Inflammatory macrophage treated with lipopolysaccharide for 4 hours (primary cell): ENCODE measurements at regions not wholly inside any gene's neighbourhood (a gene's known extent, or its start where the extent isn't known, plus 50 kb on each side); places are given as distances from the start of the nearest gene placed in this dataset.

Experiments used
- DNase-seq: peaks from one replicate; pipeline ENCODE4 v3.0.0-alpha.2; 2020

- DNase-seq, result no peak
Measured at GRCh38 chr11:119875841-119876600, 147.0 kb upstream of the NECTIN1 start.

GRCh38 chr11:119874660-119875238 lies 145.7 kb upstream of the NECTIN1 start:
- DNase-seq, result no peak

GRCh38 chr11:119873761-119874421 lies 144.9 kb upstream of the NECTIN1 start:
- no peak for DNase-seq

- DNase-seq, result no peak
Measured at GRCh38 chr11:119872611-119873310, 143.8 kb upstream of the NECTIN1 start.

- peak; percentile 8 for DNase-seq
Measured at GRCh38 chr11:119865661-119866156, 136.7 kb upstream of the NECTIN1 start.

- DNase-seq, result no peak
Measured at GRCh38 chr11:119864836-119865235, 135.8 kb upstream of the NECTIN1 start.

- DNase-seq, result no peak
Measured at GRCh38 chr11:119863851-119864601, 135.0 kb upstream of the NECTIN1 start.

- DNase-seq, result no peak
Measured at GRCh38 chr11:119863236-119863635, 134.2 kb upstream of the NECTIN1 start.

GRCh38 chr11:119861160-119861559 lies 132.2 kb upstream of the NECTIN1 start:
- DNase-seq, result no peak

- no peak for DNase-seq
Measured at GRCh38 chr11:119860561-119861094, 131.6 kb upstream of the NECTIN1 start.

- DNase-seq, result no peak
Measured at GRCh38 chr11:119859684-119860083, 130.7 kb upstream of the NECTIN1 start.

- DNase-seq, result no peak
Measured at GRCh38 chr11:119858288-119858687, 129.3 kb upstream of the NECTIN1 start.

GRCh38 chr11:119856681-119857485 lies 127.9 kb upstream of the NECTIN1 start:
- DNase-seq, result no peak

- no peak for DNase-seq
Measured at GRCh38 chr11:119855066-119855465, 126.1 kb upstream of the NECTIN1 start.

GRCh38 chr11:119854521-119854920 lies 125.5 kb upstream of the NECTIN1 start:
- DNase-seq, result no peak

- DNase-seq, result no peak
Measured at GRCh38 chr11:119853581-119854360, 124.8 kb upstream of the NECTIN1 start.

- DNase-seq, result no peak
Measured at GRCh38 chr11:119852741-119853140, 123.7 kb upstream of the NECTIN1 start.

GRCh38 chr11:119850822-119851409 lies 121.9 kb upstream of the NECTIN1 start:
- no peak for DNase-seq

- no peak for DNase-seq
Measured at GRCh38 chr11:119849872-119850271, 120.9 kb upstream of the NECTIN1 start.

- no peak for DNase-seq
Measured at GRCh38 chr11:119847853-119848252, 118.9 kb upstream of the NECTIN1 start.
